PC-9 (cell line): ENCODE measurements at regions not wholly inside any gene's neighbourhood (a gene's known extent, or its start where the extent isn't known, plus 50 kb on each side); places are given as distances from the start of the nearest gene placed in this dataset.

Experiments used
- EZH2 ChIP-seq: fragments of 200-600 bp; sonication (generic); IDR thresholded peaks from 2 replicates; pipeline ENCODE4 v1.8.0; 2017; ENCODE audit warnings: antibody characterized with exemption, low read depth
- TF ChIP-seq, protein P1 (sequence below): fragments of 200-600 bp; sonication (generic); conservative IDR thresholded peaks from 2 replicates; pipeline ENCODE4 v1.6.1; 2017; ENCODE audit warnings: mixed run types, antibody characterized with exemption, mild to moderate bottlenecking, moderate library complexity

DNA sequence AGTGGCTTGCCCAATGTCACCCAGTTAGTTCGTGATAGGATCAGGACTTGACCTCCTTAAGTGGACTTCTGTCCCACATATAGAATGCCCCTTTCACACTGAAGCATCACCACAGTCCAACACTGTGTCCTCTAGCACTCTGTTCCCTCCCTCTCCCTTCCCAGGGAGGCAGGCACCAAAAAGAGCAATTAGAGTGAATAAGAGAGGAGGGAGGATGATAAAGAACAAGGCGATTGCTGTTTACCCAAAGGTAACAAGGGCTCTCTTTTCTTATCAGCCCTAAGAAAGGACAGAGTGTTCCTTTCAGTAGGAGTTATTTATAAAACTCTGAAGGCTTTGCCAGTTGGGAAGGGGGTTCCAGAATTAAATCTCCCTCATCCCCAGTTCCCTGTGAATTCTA is 192.7 kb upstream of the ATP2B1 start:
- no peak for TF ChIP-seq EZH2
- TF ChIP-seq, protein P1, sequence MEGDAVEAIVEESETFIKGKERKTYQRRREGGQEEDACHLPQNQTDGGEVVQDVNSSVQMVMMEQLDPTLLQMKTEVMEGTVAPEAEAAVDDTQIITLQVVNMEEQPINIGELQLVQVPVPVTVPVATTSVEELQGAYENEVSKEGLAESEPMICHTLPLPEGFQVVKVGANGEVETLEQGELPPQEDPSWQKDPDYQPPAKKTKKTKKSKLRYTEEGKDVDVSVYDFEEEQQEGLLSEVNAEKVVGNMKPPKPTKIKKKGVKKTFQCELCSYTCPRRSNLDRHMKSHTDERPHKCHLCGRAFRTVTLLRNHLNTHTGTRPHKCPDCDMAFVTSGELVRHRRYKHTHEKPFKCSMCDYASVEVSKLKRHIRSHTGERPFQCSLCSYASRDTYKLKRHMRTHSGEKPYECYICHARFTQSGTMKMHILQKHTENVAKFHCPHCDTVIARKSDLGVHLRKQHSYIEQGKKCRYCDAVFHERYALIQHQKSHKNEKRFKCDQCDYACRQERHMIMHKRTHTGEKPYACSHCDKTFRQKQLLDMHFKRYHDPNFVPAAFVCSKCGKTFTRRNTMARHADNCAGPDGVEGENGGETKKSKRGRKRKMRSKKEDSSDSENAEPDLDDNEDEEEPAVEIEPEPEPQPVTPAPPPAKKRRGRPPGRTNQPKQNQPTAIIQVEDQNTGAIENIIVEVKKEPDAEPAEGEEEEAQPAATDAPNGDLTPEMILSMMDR: no peak
